M059J (cell line): ENCODE measurements at regions not wholly inside any gene's neighbourhood (a gene's known extent, or its start where the extent isn't known, plus 50 kb on each side); places are given as distances from the start of the nearest gene placed in this dataset.

ENCODE experiments used
- DNase-seq: peaks from one replicate; pipeline ENCODE4 v3.0.0-alpha.2; 2012; ENCODE audit warnings: low read depth

GRCh38 chr5:8050616-8051175 lies 181.7 kb downstream of the MTRR start:
- DNase-seq: no peak

GRCh38 chr5:8053270-8053669 lies 184.3 kb downstream of the MTRR start:
- peak; percentile 6 for DNase-seq

DNA sequence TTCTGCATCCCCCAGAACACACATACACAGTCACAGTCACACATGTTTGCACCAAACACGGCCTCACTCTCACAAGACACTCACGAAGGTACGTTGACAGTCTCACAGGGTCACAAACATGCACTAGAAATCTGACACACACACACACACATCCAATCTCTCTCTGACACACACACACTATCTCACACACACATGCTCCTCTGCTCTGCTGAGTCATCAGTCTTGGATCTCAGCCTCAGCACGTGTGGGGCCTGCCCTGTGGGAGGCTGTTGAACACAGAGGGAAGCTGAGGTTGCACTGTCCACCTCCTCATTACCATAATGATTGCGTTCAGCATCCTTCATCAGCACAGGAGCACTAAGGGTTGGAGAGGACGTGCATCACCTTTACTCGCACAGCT lies 188.8 kb downstream of the MTRR start:
- peak; percentile 16 for DNase-seq

- DNase-seq: no peak
Observed at GRCh38 chr5:8058616-8059190, 189.8 kb downstream of the MTRR start.

DNA sequence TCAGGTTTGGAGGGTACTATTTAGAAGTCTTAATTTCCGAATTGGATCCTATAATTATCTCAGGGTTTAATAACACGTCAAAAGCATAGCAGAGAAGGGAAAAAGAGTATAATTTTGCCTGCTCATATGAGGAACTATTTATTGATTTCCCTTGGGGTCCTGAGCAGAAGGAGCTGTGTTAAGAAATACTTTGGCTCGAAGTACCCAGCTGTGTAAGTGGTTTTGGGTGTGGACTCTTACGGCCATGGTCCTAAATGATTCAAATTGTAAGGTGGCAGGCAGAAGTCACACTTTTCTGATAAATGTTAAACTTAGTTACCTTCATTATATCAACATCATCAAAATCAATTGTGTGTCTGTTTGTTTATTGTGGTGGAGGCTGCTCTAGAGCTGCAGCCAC lies 190.4 kb downstream of the MTRR start:
- DNase-seq: no peak

DNA sequence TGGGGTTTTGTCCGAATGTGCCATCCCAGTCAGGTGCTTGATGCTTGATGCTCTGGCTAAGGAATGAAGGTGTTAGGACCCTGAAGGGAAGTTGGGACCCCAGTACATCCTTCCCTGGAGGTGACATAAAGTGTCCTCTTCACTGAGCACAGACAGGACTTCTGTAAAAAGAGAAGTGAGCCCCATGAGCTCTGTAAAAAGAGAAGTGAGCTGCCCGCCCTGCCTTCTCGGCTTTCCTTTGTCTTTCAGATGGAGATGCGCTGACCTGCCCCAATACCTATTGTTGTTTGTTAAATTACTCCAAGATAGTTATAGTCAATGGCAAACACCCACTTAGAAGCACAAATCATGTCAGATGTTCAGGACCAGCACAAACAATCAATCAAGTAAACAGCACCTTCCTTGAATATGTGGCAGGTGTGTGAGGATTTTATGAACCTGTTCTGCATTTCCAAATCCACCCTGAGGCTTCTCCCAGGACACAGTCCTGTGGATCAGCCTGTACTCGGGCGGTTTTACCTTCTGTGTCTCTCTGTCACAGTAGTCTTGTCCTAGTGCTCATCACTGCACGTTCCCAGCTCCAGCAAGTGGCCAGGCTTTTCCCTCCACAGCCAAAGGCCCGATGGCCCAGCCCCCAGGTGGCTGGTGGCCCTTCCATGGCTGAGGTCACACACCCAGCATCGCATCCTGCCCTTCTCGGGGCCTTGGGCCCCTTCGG lies 191.4 kb downstream of the MTRR start:
- DNase-seq: no peak

- DNase-seq: no peak
Observed at GRCh38 chr5:8060953-8061429, 192.0 kb downstream of the MTRR start.

GRCh38 chr5:8062521-8062920 lies 193.6 kb downstream of the MTRR start:
- no peak for DNase-seq

- DNase-seq: no peak
Observed at GRCh38 chr5:8068078-8068477, 199.1 kb downstream of the MTRR start.

- DNase-seq: no peak
Observed at GRCh38 chr5:8070138-8070537, 201.2 kb downstream of the MTRR start.

GRCh38 chr5:8079056-8079455 lies 210.1 kb downstream of the MTRR start:
- no peak for DNase-seq

DNA sequence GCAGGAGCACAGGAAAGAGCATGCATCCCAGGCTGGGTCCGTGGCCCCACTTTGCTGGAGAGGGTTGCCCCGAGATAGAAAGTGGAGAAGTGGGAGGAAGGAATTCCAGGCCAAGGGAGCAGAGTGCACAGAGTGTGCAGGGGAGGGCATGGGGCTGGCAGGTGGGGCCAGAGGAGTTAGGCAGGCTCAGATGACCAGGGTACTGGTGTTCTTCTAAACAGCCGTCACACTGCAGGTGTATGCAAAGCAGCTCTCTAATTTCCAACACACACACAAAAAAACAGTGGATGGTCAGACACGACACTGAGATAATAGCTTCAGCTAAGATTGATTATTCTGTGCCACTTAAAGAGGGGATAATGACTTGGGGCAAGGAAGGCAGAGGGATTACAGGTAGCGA lies 212.2 kb downstream of the MTRR start:
- DNase-seq: no peak

DNA sequence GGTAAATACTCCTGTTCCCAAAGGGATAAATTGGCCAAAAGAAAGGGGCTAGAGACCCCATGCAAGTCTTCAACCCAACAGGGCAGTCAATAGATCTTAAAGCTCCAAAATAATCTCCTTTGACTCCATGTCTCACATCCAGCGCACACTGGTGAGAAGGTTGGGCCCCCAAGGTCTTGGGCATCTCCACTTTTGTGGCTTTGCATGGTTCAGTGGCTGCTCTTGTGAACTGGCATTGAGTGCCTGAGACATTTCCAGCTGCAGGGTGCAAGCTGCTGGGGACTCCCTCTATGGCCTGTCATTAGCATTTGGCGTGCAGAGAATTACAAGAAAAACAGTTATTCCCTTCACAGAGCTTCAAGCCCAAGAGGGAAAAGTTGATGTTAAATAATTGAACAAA lies 224.7 kb downstream of the MTRR start:
- no peak for DNase-seq

DNA sequence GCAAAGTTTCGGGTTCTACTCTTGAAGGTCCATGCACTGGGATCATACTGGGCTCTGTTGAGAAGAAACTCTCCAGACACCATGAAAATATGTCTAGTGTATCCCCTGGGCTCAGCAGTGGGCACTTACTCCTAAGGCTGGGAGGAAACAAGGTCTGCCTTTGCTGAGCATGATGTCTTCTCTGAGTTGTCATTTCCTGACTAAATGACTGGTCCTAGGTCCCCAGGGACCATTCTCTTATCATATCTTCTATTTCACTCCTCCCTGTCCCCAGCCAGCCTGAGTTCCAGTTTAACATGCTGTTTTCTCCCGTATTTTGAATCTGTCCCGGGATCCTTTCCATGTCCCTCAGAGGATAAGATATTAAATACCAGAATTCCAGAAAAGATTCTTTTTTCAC lies 225.4 kb downstream of the MTRR start:
- DNase-seq: no peak

- DNase-seq: no peak
Observed at GRCh38 chr5:8097146-8097545, 228.2 kb downstream of the MTRR start.

DNA sequence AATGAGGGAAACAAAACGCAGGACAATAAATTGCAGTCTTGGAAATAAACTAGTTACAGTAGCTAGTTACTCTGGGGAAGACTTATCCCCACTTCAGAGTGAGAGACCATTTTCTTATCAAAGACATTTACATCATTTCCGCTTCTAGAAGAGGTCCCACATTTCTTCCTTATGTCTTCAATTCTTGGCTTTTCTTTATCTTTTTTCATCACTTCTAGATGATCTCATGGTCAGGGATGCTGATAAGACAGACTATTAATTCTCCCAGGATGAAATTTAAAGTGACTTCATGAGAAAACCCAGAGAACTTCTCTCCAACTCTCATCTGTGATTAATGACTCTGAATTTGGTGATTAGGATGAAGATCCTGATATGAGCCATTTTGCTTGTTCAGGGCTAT lies 229.1 kb downstream of the MTRR start:
- no peak for DNase-seq

GRCh38 chr5:8102714-8103113 lies 233.8 kb downstream of the MTRR start:
- DNase-seq: no peak

DNA sequence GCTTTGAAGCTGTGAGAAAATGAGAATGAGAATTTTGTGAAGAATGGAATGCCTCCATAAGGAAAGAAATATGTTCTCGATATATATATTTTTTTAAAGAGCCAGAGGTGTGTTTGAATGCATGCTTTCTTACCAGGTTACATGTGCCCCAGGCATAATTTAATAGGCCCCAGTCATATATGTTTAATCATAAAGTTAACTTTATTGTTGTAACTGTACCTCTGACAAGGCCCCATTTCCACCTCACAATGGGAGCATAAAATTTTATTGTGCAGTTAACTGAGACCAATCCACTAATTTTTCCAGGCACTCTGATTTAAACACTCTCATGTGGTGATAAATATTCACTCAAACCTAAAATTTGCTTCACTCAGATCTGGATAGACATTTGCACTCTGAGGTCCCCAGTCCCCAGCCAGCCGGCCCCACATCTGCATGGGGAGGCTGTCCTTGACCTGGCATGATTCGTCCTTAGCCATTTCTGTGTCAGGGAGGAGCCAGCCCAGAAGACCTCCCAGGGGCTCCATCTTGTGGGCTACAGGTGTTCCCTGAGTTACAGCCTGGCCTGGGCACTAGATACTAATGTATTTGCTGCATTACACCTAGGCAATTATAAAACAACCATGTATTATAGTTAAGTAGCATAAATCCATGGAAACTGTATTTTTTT lies 245.8 kb downstream of the MTRR start:
- no peak for DNase-seq

DNA sequence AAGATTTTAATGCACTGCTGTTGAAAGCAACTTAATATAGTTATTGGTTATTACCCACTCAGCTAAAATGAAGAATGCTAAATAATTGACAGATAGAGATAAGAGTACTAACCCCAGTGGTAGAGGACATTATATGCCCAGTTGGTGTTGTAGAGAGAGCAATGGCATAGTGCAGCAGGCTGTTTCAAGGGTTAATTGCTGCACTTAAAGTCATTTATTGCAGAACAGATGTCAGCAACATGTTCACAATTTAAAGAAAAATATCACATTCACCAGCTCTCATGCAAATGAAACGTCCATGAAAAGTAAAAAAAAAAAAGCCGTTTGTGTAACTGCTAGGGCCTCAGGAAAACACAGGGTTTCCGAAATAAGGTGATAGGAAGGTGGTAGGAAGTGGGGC lies 254.6 kb downstream of the MTRR start:
- DNase-seq: no peak

DNA sequence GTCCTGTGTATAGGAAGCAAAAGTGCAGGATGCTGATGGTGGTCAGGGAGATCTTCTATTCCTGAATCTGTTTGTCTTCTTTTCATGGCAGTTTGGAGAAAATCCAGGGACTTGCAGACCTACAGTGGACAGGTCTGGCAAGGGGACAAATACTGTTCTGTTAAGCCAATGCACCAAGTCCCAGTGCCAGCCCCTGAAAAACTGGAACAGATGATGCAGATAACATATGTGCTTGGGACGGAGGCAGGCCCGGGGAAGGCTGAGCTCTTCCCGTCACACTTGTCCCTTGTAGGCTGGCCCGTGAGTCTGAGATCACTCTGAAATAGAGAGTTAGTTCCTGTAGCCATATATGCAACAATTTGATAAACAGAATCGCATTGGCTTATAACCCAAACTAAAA lies 265.7 kb downstream of the MTRR start:
- DNase-seq: no peak

DNA sequence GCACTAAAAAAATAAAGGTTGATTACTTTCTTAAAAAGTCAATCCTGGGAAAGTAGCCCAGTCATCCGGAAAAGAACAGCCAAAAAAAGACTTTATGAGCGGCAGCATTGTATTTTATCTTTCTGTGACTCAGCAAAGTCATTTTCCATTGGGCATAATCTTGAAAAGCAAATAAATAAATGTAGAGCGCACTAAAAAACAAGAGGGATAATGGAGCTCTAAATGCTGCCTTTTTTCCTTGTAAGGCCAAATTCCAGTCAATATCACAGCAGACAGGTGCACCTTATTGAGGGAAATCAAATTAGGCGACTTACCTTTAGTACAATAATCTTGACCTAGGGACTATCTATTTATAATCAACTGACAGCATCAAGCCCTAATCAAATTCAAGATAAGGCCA lies 266.8 kb downstream of the MTRR start:
- DNase-seq: no peak

DNA sequence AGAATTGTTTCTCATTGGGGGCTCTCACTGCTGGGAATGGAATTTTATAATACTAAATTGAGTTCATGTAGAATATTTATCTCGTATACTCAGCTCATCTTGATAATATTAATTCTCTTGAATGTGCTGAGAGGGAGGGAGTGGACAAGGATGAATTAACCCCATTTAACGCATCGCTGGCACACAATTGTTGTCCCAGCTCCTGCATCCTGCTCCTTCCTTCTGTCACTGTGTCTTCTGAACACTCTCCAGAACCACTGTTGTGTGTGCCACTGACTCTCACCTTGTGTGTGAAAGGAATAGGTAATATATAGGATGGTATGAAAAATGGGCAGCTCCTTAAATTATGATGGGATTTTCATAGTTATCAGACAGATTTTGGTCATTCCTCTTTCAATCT lies 267.3 kb downstream of the MTRR start:
- DNase-seq: no peak

DNA sequence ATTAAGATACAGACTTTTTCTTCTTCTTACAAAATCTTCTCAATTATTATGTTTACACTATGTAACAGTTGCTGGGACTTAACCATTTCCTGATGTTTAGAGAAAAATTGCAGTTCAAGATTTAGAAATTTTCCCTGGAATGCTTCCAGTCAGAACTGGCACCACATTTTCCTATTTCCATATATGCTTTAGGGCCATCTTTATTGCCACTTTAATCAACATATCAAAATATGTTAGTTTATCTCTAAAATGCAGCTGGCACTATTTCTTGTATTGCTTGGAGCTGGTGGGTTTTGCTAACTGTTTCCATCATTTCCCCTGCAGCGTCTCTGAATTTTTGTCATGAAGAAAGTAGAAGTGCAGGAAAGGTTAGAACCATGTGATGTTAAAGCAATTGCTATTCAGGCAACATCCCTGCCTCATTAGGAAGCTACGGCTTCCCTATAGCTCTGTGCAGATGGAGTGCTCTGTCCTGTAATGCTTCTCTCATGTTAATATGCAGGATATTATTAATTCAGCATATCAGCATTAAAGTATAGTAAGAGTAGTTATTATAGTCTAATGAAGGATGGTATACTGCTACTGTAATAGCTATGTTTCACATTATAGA lies 269.1 kb downstream of the MTRR start:
- DNase-seq: no peak
